OCI-LY7 (cell line): ENCODE measurements at regions not wholly inside any gene's neighbourhood (a gene's known extent, or its start where the extent isn't known, plus 50 kb on each side); places are given as distances from the start of the nearest gene placed in this dataset.

Source experiments
- BruUV-seq: library from RNA; stranded (reverse); fragments of 400-500 nt; replicated peaks from 2 replicates; lab custom pipeline; 2021; lab: Mats Ljungman, UMichigan
- CTCF ChIA-PET: fragments of 300-600 bp; sonication (Branson Sonifier 250); formaldehyde crosslinking; loops from one replicate; lab custom pipeline; 2022; ENCODE audit warnings: antibody characterized with exemption; ENCODE audit not compliant: unreplicated experiment; lab: Charles Lee
- POLR2A ChIA-PET: fragments of 300-600 bp; sonication (Branson Sonifier 250); formaldehyde crosslinking; loops from one replicate; lab custom pipeline; 2022; ENCODE audit warnings: antibody characterized with exemption; lab: Charles Lee
- DNase-seq: peaks from one replicate; pipeline ENCODE4 v3.0.0-alpha.2; 2015; ENCODE audit warnings: low spot score
- H2AFZ ChIP-seq: fragments of 200-600 bp; sonication (generic), shearing (Covaris generic); 2 replicates; pipeline ENCODE4 v1.6.1; 2014; ENCODE audit warnings: mild to moderate bottlenecking, antibody characterized with exemption, low read length, moderate library complexity
- H3K27ac ChIP-seq: fragments of 200-600 bp; sonication (generic); 2 replicates; pipeline ENCODE4 v1.5.1; 2014; ENCODE audit warnings: mixed run types, low read depth, mild to moderate bottlenecking, moderate library complexity, low read length, inconsistent platforms; ENCODE audit not compliant: poor library complexity, severe bottlenecking
- H3K36me3 ChIP-seq: fragments of 200-600 bp; sonication (generic); 2 replicates; pipeline ENCODE4 v1.6.1; 2014; ENCODE audit warnings: mild to moderate bottlenecking, antibody characterized with exemption, low read length, moderate library complexity, mixed read lengths; ENCODE audit not compliant: insufficient read depth
- H3K4me1 ChIP-seq: fragments of 200-600 bp; sonication (generic); 2 replicates; pipeline ENCODE4 v1.5.1; 2014; ENCODE audit warnings: mild to moderate bottlenecking, low read length; ENCODE audit not compliant: insufficient read depth, poor library complexity, severe bottlenecking
- H3K4me2 ChIP-seq: fragments of 200-600 bp; sonication (generic); 2 replicates; pipeline ENCODE4 v1.6.1; 2014; ENCODE audit warnings: mild to moderate bottlenecking, low read length
- H3K4me3 ChIP-seq: fragments of 200-600 bp; sonication (generic); 2 replicates; pipeline ENCODE4 v1.5.1; 2014; ENCODE audit warnings: mild to moderate bottlenecking, low read depth, low read length; ENCODE audit not compliant: poor library complexity, severe bottlenecking
- H3K79me2 ChIP-seq: fragments of 200-600 bp; sonication (generic); 2 replicates; pipeline ENCODE4 v1.6.1; 2016; ENCODE audit warnings: low read depth, mild to moderate bottlenecking, low read length, moderate library complexity, mixed read lengths; ENCODE audit not compliant: insufficient read depth
- H3K9me2 ChIP-seq: fragments of 200-600 bp; sonication (generic); 2 replicates; pipeline ENCODE4 v1.6.1; 2016; ENCODE audit warnings: mild to moderate bottlenecking, low read length, mixed read lengths; ENCODE audit not compliant: insufficient read depth
- H3K9me3 ChIP-seq: fragments of 200-600 bp; sonication (generic); 2 replicates; pipeline ENCODE4 v1.6.1; 2014; ENCODE audit warnings: mild to moderate bottlenecking, mixed run types, low read length, mixed read lengths
- H4K20me1 ChIP-seq: fragments of 200-600 bp; sonication (generic); 2 replicates; pipeline ENCODE4 v1.6.1; 2014; ENCODE audit warnings: mild to moderate bottlenecking, antibody characterized with exemption, low read length, moderate library complexity, mixed read lengths; ENCODE audit not compliant: insufficient read depth
- CTCF ChIP-seq: fragments of 200-600 bp; sonication (generic); conservative IDR thresholded peaks from 2 replicates; pipeline ENCODE4 v1.5.1; 2014; ENCODE audit warnings: mild to moderate bottlenecking, antibody characterized with exemption, low read length, moderate library complexity, mixed read lengths
- EZH2phosphoT487 ChIP-seq: fragments of 200-600 bp; sonication (generic); IDR thresholded peaks from 2 replicates; pipeline ENCODE4 v1.6.1; 2018; ENCODE audit warnings: low read depth, borderline replicate concordance, mild to moderate bottlenecking, mixed run types, antibody characterized with exemption, low read length, moderate library complexity, mixed read lengths
- intact Hi-C: fragments of 100-400 bp; cut with micrococcal nuclease; formaldehyde crosslinking; loops from one replicate; pipeline ENCODE4 v1.10.0; 2022; ENCODE audit not compliant: unreplicated experiment

GRCh38 chr4:17296921-17297890 is 214.7 kb downstream of the QDPR start:
- TF ChIP-seq EZH2phosphoT487 (no peak), CTCF (no peak)
- H3K9me3 ChIP-seq, result no peaks in the 10 kb centered on the region
- intact Hi-C loops, result no loop called here
- BruUV-seq, result no TSS peak
- CTCF ChIA-PET, result no interaction called here
- no peaks in the 10 kb centered on the region for H3K79me2 ChIP-seq
- no peak overlapping the region for H3K4me3 ChIP-seq
- H3K36me3 ChIP-seq, result no peaks in the 10 kb centered on the region
- H3K27ac ChIP-seq, result no peak overlapping the region
- H3K4me2 ChIP-seq, result no peak overlapping the region
- POLR2A ChIA-PET, result no interaction called here
- no peaks in the 10 kb centered on the region for H3K9me2 ChIP-seq
- H3K4me1 ChIP-seq, result no peaks in the 10 kb centered on the region
- no peaks in the 10 kb centered on the region for H4K20me1 ChIP-seq
- H2AFZ ChIP-seq, result no peak overlapping the region
- DNase-seq, result no peak

GRCh38 chr4:17293901-17294300 is 218.0 kb downstream of the QDPR start:
- no peaks in the 10 kb centered on the region for H3K79me2 ChIP-seq
- H4K20me1 ChIP-seq, result no peaks in the 10 kb centered on the region
- no peak overlapping the region for H3K4me2 ChIP-seq
- intact Hi-C loops, result no loop called here
- DNase-seq, result no peak
- H3K9me3 ChIP-seq, result no peaks in the 10 kb centered on the region
- no peak overlapping the region for H3K27ac ChIP-seq
- CTCF ChIA-PET, result no interaction called here
- TF ChIP-seq EZH2phosphoT487 (no peak), CTCF (no peak)
- no TSS peak for BruUV-seq
- H3K9me2 ChIP-seq, result no peaks in the 10 kb centered on the region
- H3K36me3 ChIP-seq, result no peaks in the 10 kb centered on the region
- no peak overlapping the region for H3K4me3 ChIP-seq
- no peak overlapping the region for H2AFZ ChIP-seq
- no peaks in the 10 kb centered on the region for H3K4me1 ChIP-seq
- POLR2A ChIA-PET, result interaction anchor here (0.6 to 0.8 kb wide), 2 partner anchors 51 to 104 kb away, joined by 4 read pairs; no protein-coding TSS in a partner anchor

- CTCF ChIA-PET, result no interaction called here
- H3K9me2 ChIP-seq, result no peaks in the 10 kb centered on the region
- no peak overlapping the region for H3K4me3 ChIP-seq
- H3K9me3 ChIP-seq, result no peaks in the 10 kb centered on the region
- intact Hi-C loops, result no loop called here
- no peak overlapping the region for H3K4me2 ChIP-seq
- POLR2A ChIA-PET, result no interaction called here
- H4K20me1 ChIP-seq, result no peaks in the 10 kb centered on the region
- H2AFZ ChIP-seq, result no peak overlapping the region
- BruUV-seq, result no TSS peak
- no peak overlapping the region for H3K27ac ChIP-seq
- H3K4me1 ChIP-seq, result no peaks in the 10 kb centered on the region
- no peaks in the 10 kb centered on the region for H3K36me3 ChIP-seq
- TF ChIP-seq EZH2phosphoT487, result no peak
- TF ChIP-seq CTCF, result no peak
- DNase-seq, result no peak
- H3K79me2 ChIP-seq, result no peaks in the 10 kb centered on the region
Observed at GRCh38 chr4:17288151-17288550, 223.7 kb downstream of the QDPR start.
